ENCODE measurements at regions not wholly inside any gene's neighbourhood (a gene's known extent, or its start where the extent isn't known, plus 50 kb on each side); places are given as distances from the start of the nearest gene placed in this dataset.

GRCh38 chr5:100646011-100646410 is 110.8 kb downstream of the FAM174A start:
- TF ChIP-seq CTCF (IDR thresholded peaks at IDR 0.05): no peak
- TF ChIP-seq EZH2 (IDR thresholded peaks at IDR 0.05): no peak

Data from neural progenitor cell (in vitro differentiated cells).